GM23338 (cell line): ENCODE measurements at regions not wholly inside any gene's neighbourhood (a gene's known extent, or its start where the extent isn't known, plus 50 kb on each side); places are given as distances from the start of the nearest gene placed in this dataset.

Experiments
- ATAC-seq: fragments of 200-7000 bp; cut with Tn5 transposase; 3 replicates; pipeline ENCODE4 v1.9.1; 2020
- DNase-seq: peaks from one replicate; pipeline ENCODE4 v3.0.0-alpha.2; 2015; ENCODE audit warnings: low spot score
- H2AFZ ChIP-seq: fragments of 200-600 bp; sonication (generic); 2 replicates; pipeline ENCODE4 v1.8.0; 2016; ENCODE audit warnings: antibody characterized with exemption, mild to moderate bottlenecking, moderate library complexity
- H3F3A ChIP-seq: fragments of 200-600 bp; sonication (generic); replicated peaks from 2 replicates; pipeline ENCODE4 v1.8.0; 2017; ENCODE audit warnings: antibody characterized with exemption, mixed run types, low read depth
- H3K27ac ChIP-seq: fragments of 200-600 bp; sonication (generic); 2 replicates; pipeline ENCODE4 v1.6.1; 2016; ENCODE audit warnings: low read depth
- H3K27me3 ChIP-seq: fragments of 200-600 bp; sonication (generic); 2 replicates; pipeline ENCODE4 v1.8.0; 2016; ENCODE audit warnings: mild to moderate bottlenecking, mixed run types, moderate library complexity; ENCODE audit not compliant: insufficient read depth
- H3K36me3 ChIP-seq: fragments of 200-600 bp; sonication (generic); 2 replicates; pipeline ENCODE4 v1.8.0; 2016; ENCODE audit warnings: mild to moderate bottlenecking; ENCODE audit not compliant: insufficient read depth
- H3K4me1 ChIP-seq: fragments of 200-600 bp; sonication (generic); 2 replicates; pipeline ENCODE4 v1.8.0; 2016; ENCODE audit warnings: mild to moderate bottlenecking, moderate library complexity; ENCODE audit not compliant: insufficient read depth
- H3K4me2 ChIP-seq: fragments of 200-600 bp; sonication (generic); 2 replicates; pipeline ENCODE4 v1.7.1; 2017; ENCODE audit warnings: mixed run types
- H3K4me3 ChIP-seq: fragments of 200-600 bp; sonication (generic); 2 replicates; pipeline ENCODE4 v1.6.1; 2016; ENCODE audit warnings: mixed run types
- H3K79me2 ChIP-seq: fragments of 200-600 bp; sonication (generic); replicated peaks from 2 replicates; pipeline ENCODE4 v1.8.0; 2017; ENCODE audit warnings: mild to moderate bottlenecking; ENCODE audit not compliant: insufficient read depth
- H3K9me2 ChIP-seq: fragments of 200-600 bp; sonication (generic); 2 replicates; pipeline ENCODE4 v1.8.0; 2017; ENCODE audit not compliant: insufficient read depth
- H4K20me1 ChIP-seq: fragments of 200-600 bp; sonication (generic); replicated peaks from 2 replicates; pipeline ENCODE4 v1.8.0; 2017; ENCODE audit warnings: mild to moderate bottlenecking; ENCODE audit not compliant: insufficient read depth
- H3K27ac Mint-ChIP-seq: 2 replicates; pipeline ENCODE4 v1.8.0; 2020; ENCODE audit warnings: inconsistent platforms, mild to moderate bottlenecking, moderate library complexity, mixed read lengths
- H3K27me3 Mint-ChIP-seq: 3 replicates; pipeline ENCODE4 v1.8.0; 2022; ENCODE audit warnings: low read depth, mild to moderate bottlenecking, moderate library complexity, mixed read lengths, inconsistent platforms; ENCODE audit not compliant: insufficient read depth, poor library complexity
- H3K36me3 Mint-ChIP-seq: 3 replicates; pipeline ENCODE4 v1.8.0; 2021; ENCODE audit warnings: low read depth, mild to moderate bottlenecking, inconsistent platforms, moderate library complexity, mixed read lengths
- H3K4me1 Mint-ChIP-seq: 3 replicates; pipeline ENCODE4 v1.8.0; 2020; ENCODE audit warnings: mild to moderate bottlenecking, inconsistent platforms, mixed read lengths
- H3K4me3 Mint-ChIP-seq: 3 replicates; pipeline ENCODE4 v1.8.0; 2021; ENCODE audit warnings: moderate library complexity, mild to moderate bottlenecking, inconsistent platforms, mixed read lengths
- H3K9me3 Mint-ChIP-seq: 3 replicates; pipeline ENCODE4 v1.8.0; 2020; ENCODE audit warnings: moderate library complexity, mild to moderate bottlenecking, inconsistent platforms, mixed read lengths
- CREB1 ChIP-seq: fragments of 250-450 bp; sonication (Bioruptor Pico); IDR thresholded peaks from 2 replicates; pipeline ENCODE4 v1.5.0; 2020; ENCODE audit warnings: low read depth, mild to moderate bottlenecking, moderate library complexity
- EZH2 ChIP-seq: fragments of 200-600 bp; sonication (generic); IDR thresholded peaks from one replicate; pipeline ENCODE4 v1.8.0; 2017; ENCODE audit warnings: antibody characterized with exemption, mild to moderate bottlenecking, low read depth; ENCODE audit not compliant: unreplicated experiment
- EZH2phosphoT487 ChIP-seq: fragments of 200-600 bp; sonication (generic); IDR thresholded peaks from one replicate; pipeline ENCODE4 v1.8.1; 2018; ENCODE audit warnings: antibody characterized with exemption; ENCODE audit not compliant: unreplicated experiment
- NANOG ChIP-seq: IDR thresholded peaks from 2 replicates; pipeline ENCODE4 v1.6.1; 2016; ENCODE audit warnings: antibody characterized with exemption, borderline replicate concordance
- STAT1 ChIP-seq: IDR thresholded peaks from one replicate; pipeline ENCODE4 v1.6.1; 2016; ENCODE audit warnings: antibody characterized with exemption; ENCODE audit not compliant: unreplicated experiment
- TF ChIP-seq, protein P1 (sequence below): IDR thresholded peaks from 2 replicates; pipeline ENCODE4 v1.6.1; 2016; ENCODE audit warnings: antibody characterized with exemption
- TF ChIP-seq, protein P2 (sequence below): fragments of 250-450 bp; sonication (Bioruptor Pico); IDR thresholded peaks from 2 replicates; pipeline ENCODE4 v1.5.0; 2020; ENCODE audit warnings: mild to moderate bottlenecking, moderate library complexity
- TF ChIP-seq, protein P3 (sequence below), 2 experiments: fragments of 200-600 bp in 1 of 2; sonication (generic) in 1 of 2; conservative IDR thresholded peaks; 2 replicates each; pipeline versions ENCODE4 v1.5.1 to v1.6.1; 2016 to 2017; ENCODE audit warnings: antibody characterized with exemption in 2 of 2, low read depth in 2 of 2, mild to moderate bottlenecking in 2 of 2, moderate library complexity in 1 of 2

DNA sequence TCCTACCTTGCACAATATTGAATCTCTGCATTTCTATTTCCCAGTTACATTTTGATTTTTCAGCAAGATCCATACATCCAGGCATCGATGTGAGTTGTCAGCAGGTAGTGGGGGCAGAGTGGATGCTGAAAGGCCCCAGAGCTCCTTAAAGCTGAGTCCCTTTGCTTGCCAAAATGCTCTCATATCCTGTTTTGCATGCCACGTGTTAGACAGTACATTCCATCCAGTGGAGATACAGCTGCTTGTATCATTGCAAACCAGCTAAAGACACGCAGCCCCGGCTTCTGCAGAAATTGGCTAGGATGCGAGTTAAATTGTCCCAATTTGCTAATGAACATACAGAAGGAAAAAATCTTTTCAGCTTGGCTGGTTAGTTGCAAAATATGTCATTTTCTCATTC, 179.6 kb upstream of the MXRA5 start:
- TF ChIP-seq NANOG (no peak), EZH2 (no peak)
- DNase-seq, result no peak

DNA sequence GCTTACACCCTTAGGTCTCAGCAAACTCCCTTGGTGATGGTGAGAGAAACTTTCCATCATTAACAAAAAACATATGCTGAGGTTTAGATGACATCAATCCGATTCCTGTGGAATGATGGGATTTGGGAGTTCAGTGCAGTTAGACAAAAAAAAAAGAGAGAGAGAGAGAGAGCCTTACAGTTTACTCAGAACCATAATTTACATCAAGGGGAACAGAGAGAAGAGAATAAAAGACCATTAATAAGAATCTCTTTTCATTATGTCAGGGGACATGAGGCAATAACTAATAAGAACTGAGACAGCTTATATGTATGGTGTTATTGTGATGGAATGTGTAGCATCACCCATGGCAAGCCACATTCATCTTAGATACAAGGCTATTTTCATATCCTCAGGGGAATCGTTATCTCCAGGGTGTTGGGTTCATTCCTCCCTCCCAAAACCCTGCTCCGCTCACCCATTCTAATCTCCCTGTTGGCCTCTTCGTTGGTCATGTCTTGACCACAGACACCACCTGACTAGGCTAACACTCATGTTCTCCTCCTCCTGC, 175.7 kb upstream of the MXRA5 start:
- Histone ChIP-seq H3K36me3 (no peaks in the 10 kb centered on the region), H3K9me2 (no peaks in the 10 kb centered on the region), H3K4me2 (no peak overlapping the region), H2AFZ (no peak overlapping the region), H3K4me1 (no peaks in the 10 kb centered on the region), H3K27ac (no peak overlapping the region), H3K27me3 (no peaks in the 10 kb centered on the region), H4K20me1 (no peaks in the 10 kb centered on the region), H3K79me2 (no peaks in the 10 kb centered on the region), H3K4me3 (no peak overlapping the region), H3F3A (no peaks in the 10 kb centered on the region)
- Mint-ChIP-seq H3K27ac (no peak overlapping the region), H3K4me3 (no peak overlapping the region), H3K36me3 (no peaks in the 10 kb centered on the region), H3K4me1 (no peaks in the 10 kb centered on the region), H3K27me3 (peaks cover 1% of the 10 kb centered on the region), H3K9me3 (no peaks in the 10 kb centered on the region)
- ATAC-seq (no peak), DNase-seq (no peak)
- TF ChIP-seq CREB1 (CRISPR knock-in tag), result no peak
- TF ChIP-seq EZH2, result no peak
- no peak for TF ChIP-seq STAT1
- no peak for TF ChIP-seq NANOG

More for the DNA sequence above, 179.6 kb upstream of the MXRA5 start:
- no peaks in the 10 kb centered on the region for H3K79me2 ChIP-seq
- no peak overlapping the region for H3K4me3 Mint-ChIP-seq
- no peak overlapping the region for H3K4me2 ChIP-seq
- no peak for ATAC-seq
- H3K27ac ChIP-seq, result no peak overlapping the region
- no peaks in the 10 kb centered on the region for H3K9me2 ChIP-seq
- H3F3A ChIP-seq, result no peaks in the 10 kb centered on the region
- H4K20me1 ChIP-seq, result no peaks in the 10 kb centered on the region
- no peaks in the 10 kb centered on the region for H3K9me3 Mint-ChIP-seq
- no peak overlapping the region for H3K27ac Mint-ChIP-seq
- H3K36me3 ChIP-seq, result no peaks in the 10 kb centered on the region
- no peaks in the 10 kb centered on the region for H3K27me3 Mint-ChIP-seq
- H2AFZ ChIP-seq, result no peak overlapping the region
- H3K4me3 ChIP-seq, result no peak overlapping the region
- no peaks in the 10 kb centered on the region for H3K27me3 ChIP-seq
- no peaks in the 10 kb centered on the region for H3K4me1 Mint-ChIP-seq
- no peaks in the 10 kb centered on the region for H3K4me1 ChIP-seq
- no peaks in the 10 kb centered on the region for H3K36me3 Mint-ChIP-seq

DNA sequence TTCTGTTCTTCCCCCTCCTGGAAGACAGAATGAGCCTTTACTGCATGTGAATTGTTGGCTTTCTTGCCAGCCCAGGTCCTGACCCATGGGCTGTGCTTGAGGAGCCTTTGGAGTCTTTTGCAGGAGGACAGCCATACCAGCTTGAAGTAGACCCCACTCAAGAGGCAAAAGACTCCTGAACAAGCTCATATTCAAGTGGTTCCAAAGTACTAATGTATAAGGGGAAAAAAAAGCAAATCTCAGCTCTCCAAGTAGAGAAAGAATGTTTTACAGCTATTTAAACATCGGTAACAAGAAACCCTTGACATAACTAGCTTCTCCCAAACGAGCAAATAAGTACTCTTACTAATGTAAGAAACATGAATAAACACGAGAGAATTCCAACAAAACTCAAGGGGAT, 174.9 kb upstream of the MXRA5 start:
- Histone ChIP-seq H3F3A (no peaks in the 10 kb centered on the region), H3K79me2 (no peaks in the 10 kb centered on the region), H3K36me3 (no peaks in the 10 kb centered on the region), H3K4me2 (no peak overlapping the region), H2AFZ (no peak overlapping the region), H3K27me3 (no peaks in the 10 kb centered on the region), H3K4me1 (no peaks in the 10 kb centered on the region), H3K9me2 (no peaks in the 10 kb centered on the region), H3K4me3 (no peak overlapping the region), H3K27ac (no peak overlapping the region), H4K20me1 (no peaks in the 10 kb centered on the region)
- Mint-ChIP-seq H3K27me3 (peaks cover 1% of the 10 kb centered on the region), H3K27ac (no peak overlapping the region), H3K4me1 (no peaks in the 10 kb centered on the region), H3K9me3 (no peaks in the 10 kb centered on the region), H3K4me3 (no peak overlapping the region), H3K36me3 (no peaks in the 10 kb centered on the region)
- DNase-seq, result no peak
- no peak for ATAC-seq
- TF ChIP-seq, protein P1, sequence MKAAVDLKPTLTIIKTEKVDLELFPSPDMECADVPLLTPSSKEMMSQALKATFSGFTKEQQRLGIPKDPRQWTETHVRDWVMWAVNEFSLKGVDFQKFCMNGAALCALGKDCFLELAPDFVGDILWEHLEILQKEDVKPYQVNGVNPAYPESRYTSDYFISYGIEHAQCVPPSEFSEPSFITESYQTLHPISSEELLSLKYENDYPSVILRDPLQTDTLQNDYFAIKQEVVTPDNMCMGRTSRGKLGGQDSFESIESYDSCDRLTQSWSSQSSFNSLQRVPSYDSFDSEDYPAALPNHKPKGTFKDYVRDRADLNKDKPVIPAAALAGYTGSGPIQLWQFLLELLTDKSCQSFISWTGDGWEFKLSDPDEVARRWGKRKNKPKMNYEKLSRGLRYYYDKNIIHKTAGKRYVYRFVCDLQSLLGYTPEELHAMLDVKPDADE, result no peak
- TF ChIP-seq EZH2, result no peak
- TF ChIP-seq, protein P2, sequence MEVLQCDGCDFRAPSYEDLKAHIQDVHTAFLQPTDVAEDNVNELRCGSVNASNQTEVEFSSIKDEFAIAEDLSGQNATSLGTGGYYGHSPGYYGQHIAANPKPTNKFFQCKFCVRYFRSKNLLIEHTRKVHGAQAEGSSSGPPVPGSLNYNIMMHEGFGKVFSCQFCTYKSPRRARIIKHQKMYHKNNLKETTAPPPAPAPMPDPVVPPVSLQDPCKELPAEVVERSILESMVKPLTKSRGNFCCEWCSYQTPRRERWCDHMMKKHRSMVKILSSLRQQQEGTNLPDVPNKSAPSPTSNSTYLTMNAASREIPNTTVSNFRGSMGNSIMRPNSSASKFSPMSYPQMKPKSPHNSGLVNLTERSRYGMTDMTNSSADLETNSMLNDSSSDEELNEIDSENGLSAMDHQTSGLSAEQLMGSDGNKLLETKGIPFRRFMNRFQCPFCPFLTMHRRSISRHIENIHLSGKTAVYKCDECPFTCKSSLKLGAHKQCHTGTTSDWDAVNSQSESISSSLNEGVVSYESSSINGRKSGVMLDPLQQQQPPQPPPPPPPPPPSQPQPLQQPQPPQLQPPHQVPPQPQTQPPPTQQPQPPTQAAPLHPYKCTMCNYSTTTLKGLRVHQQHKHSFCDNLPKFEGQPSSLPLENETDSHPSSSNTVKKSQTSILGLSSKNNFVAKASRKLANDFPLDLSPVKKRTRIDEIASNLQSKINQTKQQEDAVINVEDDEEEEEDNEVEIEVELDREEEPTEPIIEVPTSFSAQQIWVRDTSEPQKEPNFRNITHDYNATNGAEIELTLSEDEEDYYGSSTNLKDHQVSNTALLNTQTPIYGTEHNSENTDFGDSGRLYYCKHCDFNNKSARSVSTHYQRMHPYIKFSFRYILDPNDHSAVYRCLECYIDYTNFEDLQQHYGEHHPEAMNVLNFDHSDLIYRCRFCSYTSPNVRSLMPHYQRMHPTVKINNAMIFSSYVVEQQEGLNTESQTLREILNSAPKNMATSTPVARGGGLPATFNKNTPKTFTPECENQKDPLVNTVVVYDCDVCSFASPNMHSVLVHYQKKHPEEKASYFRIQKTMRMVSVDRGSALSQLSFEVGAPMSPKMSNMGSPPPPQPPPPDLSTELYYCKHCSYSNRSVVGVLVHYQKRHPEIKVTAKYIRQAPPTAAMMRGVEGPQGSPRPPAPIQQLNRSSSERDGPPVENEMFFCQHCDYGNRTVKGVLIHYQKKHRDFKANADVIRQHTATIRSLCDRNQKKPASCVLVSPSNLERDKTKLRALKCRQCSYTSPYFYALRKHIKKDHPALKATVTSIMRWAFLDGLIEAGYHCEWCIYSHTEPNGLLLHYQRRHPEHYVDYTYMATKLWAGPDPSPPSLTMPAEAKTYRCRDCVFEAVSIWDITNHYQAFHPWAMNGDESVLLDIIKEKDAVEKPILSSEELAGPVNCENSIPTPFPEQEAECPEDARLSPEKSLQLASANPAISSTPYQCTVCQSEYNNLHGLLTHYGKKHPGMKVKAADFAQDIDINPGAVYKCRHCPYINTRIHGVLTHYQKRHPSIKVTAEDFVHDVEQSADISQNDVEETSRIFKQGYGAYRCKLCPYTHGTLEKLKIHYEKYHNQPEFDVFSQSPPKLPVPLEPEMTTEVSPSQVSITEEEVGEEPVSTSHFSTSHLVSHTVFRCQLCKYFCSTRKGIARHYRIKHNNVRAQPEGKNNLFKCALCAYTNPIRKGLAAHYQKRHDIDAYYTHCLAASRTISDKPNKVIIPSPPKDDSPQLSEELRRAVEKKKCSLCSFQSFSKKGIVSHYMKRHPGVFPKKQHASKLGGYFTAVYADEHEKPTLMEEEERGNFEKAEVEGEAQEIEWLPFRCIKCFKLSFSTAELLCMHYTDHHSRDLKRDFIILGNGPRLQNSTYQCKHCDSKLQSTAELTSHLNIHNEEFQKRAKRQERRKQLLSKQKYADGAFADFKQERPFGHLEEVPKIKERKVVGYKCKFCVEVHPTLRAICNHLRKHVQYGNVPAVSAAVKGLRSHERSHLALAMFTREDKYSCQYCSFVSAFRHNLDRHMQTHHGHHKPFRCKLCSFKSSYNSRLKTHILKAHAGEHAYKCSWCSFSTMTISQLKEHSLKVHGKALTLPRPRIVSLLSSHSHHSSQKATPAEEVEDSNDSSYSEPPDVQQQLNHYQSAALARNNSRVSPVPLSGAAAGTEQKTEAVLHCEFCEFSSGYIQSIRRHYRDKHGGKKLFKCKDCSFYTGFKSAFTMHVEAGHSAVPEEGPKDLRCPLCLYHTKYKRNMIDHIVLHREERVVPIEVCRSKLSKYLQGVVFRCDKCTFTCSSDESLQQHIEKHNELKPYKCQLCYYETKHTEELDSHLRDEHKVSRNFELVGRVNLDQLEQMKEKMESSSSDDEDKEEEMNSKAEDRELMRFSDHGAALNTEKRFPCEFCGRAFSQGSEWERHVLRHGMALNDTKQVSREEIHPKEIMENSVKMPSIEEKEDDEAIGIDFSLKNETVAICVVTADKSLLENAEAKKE (CRISPR knock-in tag), result no peak
- TF ChIP-seq, protein P3, sequence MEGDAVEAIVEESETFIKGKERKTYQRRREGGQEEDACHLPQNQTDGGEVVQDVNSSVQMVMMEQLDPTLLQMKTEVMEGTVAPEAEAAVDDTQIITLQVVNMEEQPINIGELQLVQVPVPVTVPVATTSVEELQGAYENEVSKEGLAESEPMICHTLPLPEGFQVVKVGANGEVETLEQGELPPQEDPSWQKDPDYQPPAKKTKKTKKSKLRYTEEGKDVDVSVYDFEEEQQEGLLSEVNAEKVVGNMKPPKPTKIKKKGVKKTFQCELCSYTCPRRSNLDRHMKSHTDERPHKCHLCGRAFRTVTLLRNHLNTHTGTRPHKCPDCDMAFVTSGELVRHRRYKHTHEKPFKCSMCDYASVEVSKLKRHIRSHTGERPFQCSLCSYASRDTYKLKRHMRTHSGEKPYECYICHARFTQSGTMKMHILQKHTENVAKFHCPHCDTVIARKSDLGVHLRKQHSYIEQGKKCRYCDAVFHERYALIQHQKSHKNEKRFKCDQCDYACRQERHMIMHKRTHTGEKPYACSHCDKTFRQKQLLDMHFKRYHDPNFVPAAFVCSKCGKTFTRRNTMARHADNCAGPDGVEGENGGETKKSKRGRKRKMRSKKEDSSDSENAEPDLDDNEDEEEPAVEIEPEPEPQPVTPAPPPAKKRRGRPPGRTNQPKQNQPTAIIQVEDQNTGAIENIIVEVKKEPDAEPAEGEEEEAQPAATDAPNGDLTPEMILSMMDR (conservative IDR thresholded peaks at IDR 0.05; ENCODE audit: low read depth in 2 of 2), result no peak
- TF ChIP-seq EZH2phosphoT487, result no peak
